Head of caudate nucleus (tissue), 42 donors: ENCODE measurements at regions not wholly inside any gene's neighbourhood (a gene's known extent, or its start where the extent isn't known, plus 50 kb on each side); places are given as distances from the start of the nearest gene placed in this dataset.

ENCODE experiments used
- DNase-seq, 42 donors: peaks; one replicate each; pipeline versions ENCODE4 v3.0.0 to v3.0.0-alpha.2; 2020 to 2021; ENCODE audit warnings: mixed read lengths in 7 of 42
- intact Hi-C: fragments of 100-400 bp; cut with DNase I; formaldehyde crosslinking; loops from one replicate; pipeline ENCODE4 v1.15.0; 2022

- intact Hi-C loops = no loop called here
Observed at GRCh38 chr6:145384503-145384902, 350.8 kb downstream of the EPM2A start.

GRCh38 chr6:145396499-145396898, 338.8 kb downstream of the EPM2A start:
- intact Hi-C loops = no loop called here
- no peak for DNase-seq

More at GRCh38 chr6:145384503-145384902, 350.8 kb downstream of the EPM2A start:
- no peak for DNase-seq

GRCh38 chr6:145400508-145400907, 334.8 kb downstream of the EPM2A start:
- intact Hi-C loops = no loop called here
- DNase-seq = no peak

DNA sequence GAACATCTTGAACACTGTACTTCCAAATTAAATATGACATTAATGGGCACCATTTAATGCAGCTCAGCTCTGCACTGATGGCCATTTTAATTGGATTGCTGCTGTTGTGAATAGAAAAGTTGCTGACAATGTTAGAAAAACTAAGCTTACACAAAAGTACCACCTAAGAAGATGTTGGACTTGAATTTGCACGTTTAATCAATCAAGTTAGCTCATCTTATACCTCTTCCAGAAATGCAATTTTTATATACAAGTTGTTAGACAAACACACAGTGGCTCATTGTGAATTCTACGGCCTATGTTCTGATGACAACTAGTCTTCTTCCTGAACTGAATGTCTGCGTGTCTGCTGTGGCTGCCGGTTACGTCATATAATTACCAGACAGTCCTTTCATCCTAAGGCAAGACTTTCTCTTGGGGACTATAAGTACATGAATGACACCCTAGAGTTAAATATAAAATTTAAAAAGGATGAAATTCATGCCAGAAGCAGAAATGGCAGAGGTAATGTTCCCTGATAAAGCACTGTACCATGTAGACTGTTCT, 330.2 kb downstream of the EPM2A start:
- no peak for DNase-seq
- intact Hi-C loops = no loop called here

DNA sequence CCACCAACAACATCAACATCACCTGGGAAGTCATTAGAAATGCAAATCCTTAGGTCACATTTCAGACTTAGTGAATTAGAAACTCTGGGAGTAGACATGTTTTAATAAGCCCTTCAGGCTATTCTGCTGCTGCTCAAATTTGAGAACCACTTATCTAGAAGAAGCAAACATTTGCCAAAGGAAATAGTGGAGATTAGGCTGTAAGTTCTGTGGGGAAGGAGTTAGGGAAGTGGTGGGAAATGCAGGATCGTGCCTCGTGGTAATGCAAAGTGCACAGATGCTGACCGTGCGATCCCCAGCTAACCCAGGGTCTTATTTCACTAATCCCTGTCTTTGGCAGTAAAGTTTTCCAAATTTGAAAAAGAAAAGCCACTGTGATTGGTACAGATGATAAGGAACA, 328.5 kb downstream of the EPM2A start:
- DNase-seq = no peak
- intact Hi-C loops = no loop called here

GRCh38 chr6:145415616-145416015, 319.7 kb downstream of the EPM2A start:
- peak in 31 of 42 donors; percentile 6 to 83 (median 36) for DNase-seq
- intact Hi-C loops = no loop called here

DNA sequence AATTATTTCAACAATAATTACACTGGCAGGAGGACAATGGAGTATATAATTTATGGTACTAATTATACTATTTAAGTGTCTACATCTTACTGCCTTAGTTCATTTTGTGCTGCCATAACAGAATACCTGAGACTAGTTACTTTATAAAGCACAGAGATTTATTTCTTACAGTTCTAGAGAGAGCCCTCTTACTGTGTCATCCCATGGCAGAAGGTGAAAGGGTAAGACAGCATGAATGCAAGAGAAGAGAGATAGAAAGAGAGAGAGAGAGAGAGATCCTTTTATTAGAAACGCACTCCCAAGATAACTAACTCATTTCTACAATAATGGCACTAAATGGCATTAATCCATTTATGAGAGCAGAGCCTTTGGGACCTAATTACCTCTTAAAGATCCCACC, 314.7 kb downstream of the EPM2A start:
- intact Hi-C loops = no loop called here
- DNase-seq = no peak

GRCh38 chr6:145423936-145424335, 311.4 kb downstream of the EPM2A start:
- intact Hi-C loops = no loop called here
- DNase-seq = no peak

DNA sequence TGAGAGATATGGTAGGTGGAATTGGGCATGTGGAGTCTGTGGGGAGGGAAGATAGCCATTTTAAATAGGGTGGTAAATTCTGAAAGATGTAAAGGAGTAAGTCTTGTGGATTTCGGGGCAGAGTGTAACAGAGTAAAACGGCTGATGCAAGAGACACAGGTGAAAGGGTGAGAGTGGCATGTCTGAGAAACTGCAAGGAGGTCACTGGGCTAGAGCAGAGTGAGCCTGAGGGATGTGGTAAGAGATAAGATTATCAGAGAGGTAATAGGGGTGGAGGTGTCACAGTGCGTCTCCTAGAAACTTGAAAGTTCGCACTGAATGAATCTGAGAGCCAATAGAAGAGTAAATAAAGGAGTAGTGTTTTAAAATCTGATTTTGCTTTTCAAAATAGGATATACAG, 308.1 kb downstream of the EPM2A start:
- no peak for DNase-seq
- intact Hi-C loops = no loop called here

DNA sequence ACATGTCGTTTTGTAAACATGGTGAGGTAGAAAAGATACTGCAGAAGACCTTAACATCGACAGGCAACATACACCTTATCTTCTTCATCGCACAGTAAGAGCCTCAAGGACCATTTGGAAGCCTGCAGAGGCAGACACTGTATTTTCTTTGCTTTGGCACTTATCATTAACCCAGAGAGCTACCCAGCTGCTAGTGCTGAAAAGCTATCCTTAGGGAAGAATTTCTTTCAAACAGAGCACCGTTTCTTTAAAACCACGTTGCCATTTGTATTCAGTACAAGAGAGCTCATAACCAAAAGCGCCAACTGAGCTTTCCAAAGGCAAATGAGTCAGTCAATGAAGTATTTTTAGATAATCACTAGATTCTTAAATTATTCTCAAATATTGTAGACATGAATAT, 306.6 kb downstream of the EPM2A start:
- peak in 7 of 42 donors; percentile 12 to 55 (median 31) for DNase-seq
- intact Hi-C loops = no loop called here

DNA sequence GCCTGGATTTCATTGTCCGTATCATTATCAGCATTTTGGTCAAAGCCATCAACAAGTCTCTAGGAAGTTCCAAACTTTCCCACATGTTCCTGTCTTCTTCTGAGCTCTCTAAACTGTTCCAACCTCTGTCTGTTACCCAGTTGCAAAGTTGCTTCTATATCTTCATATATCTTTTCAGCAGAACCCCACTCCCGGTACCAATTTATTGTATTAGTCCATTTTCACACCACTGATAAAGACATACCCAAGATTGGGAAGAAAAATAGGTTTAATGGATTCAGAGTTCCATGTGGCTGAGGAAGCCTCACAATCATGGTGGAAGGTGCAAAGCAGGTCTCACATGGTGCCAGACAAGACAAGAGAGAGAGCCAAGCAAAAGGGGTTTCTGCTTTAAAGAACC, 293.2 kb downstream of the EPM2A start:
- intact Hi-C loops = no loop called here
- DNase-seq = no peak

GRCh38 chr6:145445674-145446073, 289.6 kb downstream of the EPM2A start:
- intact Hi-C loops = no loop called here
- DNase-seq = no peak

- no peak for DNase-seq
- intact Hi-C loops = no loop called here
Observed at GRCh38 chr6:145451029-145451428, 284.3 kb downstream of the EPM2A start.

- intact Hi-C loops = no loop called here
- DNase-seq = no peak
Observed at GRCh38 chr6:145453376-145453775, 281.9 kb downstream of the EPM2A start.

GRCh38 chr6:145454006-145454405, 281.3 kb downstream of the EPM2A start:
- intact Hi-C loops = no loop called here

GRCh38 chr6:145457556-145457955, 277.8 kb downstream of the EPM2A start:
- DNase-seq = no peak
- intact Hi-C loops = no loop called here

More at GRCh38 chr6:145454006-145454405, 281.3 kb downstream of the EPM2A start:
- no peak for DNase-seq

DNA sequence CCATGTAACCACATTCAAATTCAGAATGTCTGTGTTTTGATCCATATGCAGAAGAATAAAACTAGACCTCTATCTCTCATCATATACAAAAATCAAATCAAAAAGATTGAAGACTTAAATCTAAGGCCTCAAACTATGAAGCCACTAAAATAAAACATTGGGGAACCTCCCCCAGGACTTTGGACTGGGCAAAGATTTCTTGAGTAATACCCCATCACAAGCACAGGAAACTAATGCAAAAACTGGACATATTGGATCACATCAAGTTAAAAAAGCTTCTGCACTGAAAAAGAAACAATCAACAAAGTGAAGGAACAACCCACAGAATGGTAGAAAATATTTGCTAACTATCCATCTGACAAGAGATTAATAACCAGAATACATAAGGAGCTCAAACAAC, 266.8 kb downstream of the EPM2A start:
- intact Hi-C loops = no loop called here

GRCh38 chr6:145469021-145469420, 266.3 kb downstream of the EPM2A start:
- DNase-seq = no peak
- intact Hi-C loops = no loop called here

More for the DNA sequence above, 266.8 kb downstream of the EPM2A start:
- no peak for DNase-seq

- intact Hi-C loops = no loop called here
Observed at GRCh38 chr6:145475794-145476396, 259.4 kb downstream of the EPM2A start.

GRCh38 chr6:145480024-145480423, 255.3 kb downstream of the EPM2A start:
- DNase-seq = no peak
- intact Hi-C loops = no loop called here

More at GRCh38 chr6:145475794-145476396, 259.4 kb downstream of the EPM2A start:
- DNase-seq = no peak
